HT-29 (cell line): ENCODE measurements at regions not wholly inside any gene's neighbourhood (a gene's known extent, or its start where the extent isn't known, plus 50 kb on each side); places are given as distances from the start of the nearest gene placed in this dataset.
"Not testable (repeated sequence)": the region's sequence is repeated elsewhere in the genome, so short reads cannot be mapped to it uniquely, and the experiment has no call there.

Experiments
- DNase-seq: peaks from one replicate; pipeline ENCODE4 v3.0.0-alpha.2; 2015; ENCODE audit warnings: low spot score

GRCh38 chr18:34942276-34942675 is 98.9 kb upstream of the MAPRE2 start:
- no peak for DNase-seq

- DNase-seq: no peak
These were observed 98.2 kb upstream of the MAPRE2 start for GRCh38 chr18:34942975-34943374.

- no peak for DNase-seq
These were observed 97.6 kb upstream of the MAPRE2 start for GRCh38 chr18:34943587-34943986.

GRCh38 chr18:34947711-34948125 is 93.5 kb upstream of the MAPRE2 start:
- peak; percentile 42 for DNase-seq

- no peak for DNase-seq
These were observed 89.4 kb upstream of the MAPRE2 start for GRCh38 chr18:34951625-34952379.

- DNase-seq: no peak
These were observed 88.0 kb upstream of the MAPRE2 start for GRCh38 chr18:34953212-34953611.

- not testable (repeated sequence) for DNase-seq
These were observed 85.7 kb upstream of the MAPRE2 start for GRCh38 chr18:34955494-34955893.

GRCh38 chr18:34956663-34957062 is 84.5 kb upstream of the MAPRE2 start:
- no peak for DNase-seq

GRCh38 chr18:34957119-34957863 is 83.9 kb upstream of the MAPRE2 start:
- DNase-seq: peak; percentile 46

- no peak for DNase-seq
These were observed 83.4 kb upstream of the MAPRE2 start for GRCh38 chr18:34957864-34958259.

- peak; percentile 70 for DNase-seq
These were observed 81.9 kb upstream of the MAPRE2 start for GRCh38 chr18:34959211-34959829.

GRCh38 chr18:34959989-34960388 is 81.2 kb upstream of the MAPRE2 start:
- no peak for DNase-seq

GRCh38 chr18:34965108-34965507 is 76.1 kb upstream of the MAPRE2 start:
- DNase-seq: no peak

- DNase-seq: no peak
These were observed 75.6 kb upstream of the MAPRE2 start for GRCh38 chr18:34965566-34965965.

- DNase-seq: no peak
These were observed 71.1 kb upstream of the MAPRE2 start for GRCh38 chr18:34970106-34970505.

- DNase-seq: no peak
These were observed 69.9 kb upstream of the MAPRE2 start for GRCh38 chr18:34971313-34971712.

GRCh38 chr18:34972765-34973414 is 68.3 kb upstream of the MAPRE2 start:
- DNase-seq: no peak

GRCh38 chr18:34976123-34976522 is 65.1 kb upstream of the MAPRE2 start:
- no peak for DNase-seq

GRCh38 chr18:34976534-34976898 is 64.7 kb upstream of the MAPRE2 start:
- no peak for DNase-seq

GRCh38 chr18:34976899-34977837 is 64.0 kb upstream of the MAPRE2 start:
- peak; percentile 38 for DNase-seq
